HG03139 (cell line): ENCODE measurements at regions not wholly inside any gene's neighbourhood (a gene's known extent, or its start where the extent isn't known, plus 50 kb on each side); places are given as distances from the start of the nearest gene placed in this dataset.

ENCODE experiments used
- ATAC-seq: cut with Tn5 transposase; IDR thresholded peaks from one replicate; pipeline ENCODE4 v1.9.1; 2021; ENCODE audit not compliant: unreplicated experiment

- no peak for ATAC-seq
Observed at GRCh38 chr5:8136271-8136670, 267.3 kb downstream of the MTRR start.

GRCh38 chr5:8137941-8138550 is 269.1 kb downstream of the MTRR start:
- ATAC-seq, result no peak

GRCh38 chr5:8138884-8139283 is 269.9 kb downstream of the MTRR start:
- ATAC-seq, result no peak

GRCh38 chr5:8150791-8151190 is 281.8 kb downstream of the MTRR start:
- ATAC-seq, result no peak

- ATAC-seq, result no peak
Observed at GRCh38 chr5:8156706-8157105, 287.8 kb downstream of the MTRR start.

GRCh38 chr5:8157320-8157822 is 288.4 kb downstream of the MTRR start:
- ATAC-seq, result no peak

- ATAC-seq, result no peak
Observed at GRCh38 chr5:8176101-8176693, 307.2 kb downstream of the MTRR start.

GRCh38 chr5:8184455-8185063 is 315.6 kb downstream of the MTRR start:
- ATAC-seq, result peak; percentile 91

GRCh38 chr5:8185852-8186251 is 316.9 kb downstream of the MTRR start:
- no peak for ATAC-seq

- ATAC-seq, result no peak
Observed at GRCh38 chr5:8188874-8189565, 320.1 kb downstream of the MTRR start.

- ATAC-seq, result no peak
Observed at GRCh38 chr5:8192840-8193239, 323.9 kb downstream of the MTRR start.

GRCh38 chr5:8196061-8196460 is 327.1 kb downstream of the MTRR start:
- ATAC-seq, result no peak

GRCh38 chr5:8208307-8208706 is 339.4 kb downstream of the MTRR start:
- ATAC-seq, result no peak

- ATAC-seq, result no peak
Observed at GRCh38 chr5:8209500-8209899, 340.6 kb downstream of the MTRR start.

GRCh38 chr5:8213701-8214240 is 344.8 kb downstream of the MTRR start:
- ATAC-seq, result no peak

- ATAC-seq, result no peak
Observed at GRCh38 chr5:8216921-8217320, 348.0 kb downstream of the MTRR start.

- no peak for ATAC-seq
Observed at GRCh38 chr5:8226148-8226547, 357.2 kb downstream of the MTRR start.

GRCh38 chr5:8227112-8227511 is 358.2 kb downstream of the MTRR start:
- ATAC-seq, result no peak

- no peak for ATAC-seq
Observed at GRCh38 chr5:8229551-8229950, 360.6 kb downstream of the MTRR start.

- no peak for ATAC-seq
Observed at GRCh38 chr5:8230868-8231267, 361.9 kb downstream of the MTRR start.

GRCh38 chr5:8233479-8233878 is 364.5 kb downstream of the MTRR start:
- no peak for ATAC-seq
